HG02870 (cell line): ENCODE measurements at regions not wholly inside any gene's neighbourhood (a gene's known extent, or its start where the extent isn't known, plus 50 kb on each side); places are given as distances from the start of the nearest gene placed in this dataset.

Experiments used
- ATAC-seq: cut with Tn5 transposase; IDR thresholded peaks from one replicate; pipeline ENCODE4 v1.9.1; 2021; ENCODE audit warnings: mild to moderate bottlenecking, moderate library complexity; ENCODE audit not compliant: unreplicated experiment

GRCh38 chr13:74045583-74045982, 88.6 kb downstream of the KLF12 start:
- ATAC-seq, result no peak

GRCh38 chr13:74043237-74043636, 91.0 kb downstream of the KLF12 start:
- no peak for ATAC-seq

DNA sequence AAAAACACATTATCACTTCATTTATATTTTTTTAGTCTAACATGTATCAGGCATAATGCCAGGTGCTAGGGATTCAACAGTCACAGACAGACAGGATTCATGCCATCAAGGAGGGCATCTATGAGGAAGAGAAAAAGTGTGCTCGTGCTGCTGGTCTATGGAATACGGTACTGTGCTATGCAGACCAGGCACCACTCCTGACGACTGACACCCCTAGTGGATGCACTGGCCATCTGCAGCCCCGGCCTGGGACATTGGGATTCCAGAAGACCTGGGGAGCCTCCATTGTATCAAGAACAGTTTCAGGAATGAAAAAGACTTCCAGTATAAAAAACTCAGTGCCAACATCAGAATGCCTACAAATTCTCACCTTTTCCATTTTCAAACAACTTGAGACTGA, 94.0 kb downstream of the KLF12 start:
- ATAC-seq, result peak; percentile 90

- no peak for ATAC-seq
Observed at GRCh38 chr13:74039667-74040066, 94.5 kb downstream of the KLF12 start.

DNA sequence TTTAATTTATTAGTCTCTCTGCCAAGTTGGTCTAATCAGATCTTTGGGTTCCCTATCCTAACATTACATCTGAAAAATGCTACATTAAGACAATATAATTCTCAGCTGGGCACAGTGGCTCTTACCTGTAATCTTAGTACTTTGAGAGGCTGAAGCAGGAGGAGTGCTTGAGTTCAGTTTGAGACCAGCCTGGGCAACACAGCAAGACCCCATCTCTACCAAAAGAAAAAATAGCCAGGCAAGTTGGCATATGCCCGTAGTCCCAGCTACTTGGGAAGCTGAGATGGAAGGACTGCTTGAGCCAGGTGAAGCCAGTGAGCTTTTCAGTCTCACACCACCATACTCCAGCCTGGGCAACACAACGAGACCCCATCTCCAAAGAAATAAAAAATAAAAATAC, 95.0 kb downstream of the KLF12 start:
- ATAC-seq, result no peak

DNA sequence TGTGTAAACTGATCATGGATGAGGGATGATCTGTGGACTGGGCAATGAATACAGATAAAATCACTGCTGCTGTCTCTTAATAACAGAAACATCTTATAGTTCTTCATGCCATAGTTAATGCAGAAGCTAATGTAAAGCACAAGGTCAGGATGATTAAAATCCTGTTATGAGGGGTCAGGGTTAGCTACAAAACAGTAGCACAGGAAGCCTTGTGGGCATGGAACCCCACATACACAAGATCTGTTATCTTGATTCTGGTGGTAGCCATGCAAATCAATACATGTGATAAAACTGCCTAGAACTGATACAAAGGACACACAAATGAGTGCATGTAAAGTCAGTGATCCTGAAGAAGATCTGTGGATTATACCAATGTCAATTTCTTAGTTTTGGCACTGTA, 96.4 kb downstream of the KLF12 start:
- no peak for ATAC-seq

- no peak for ATAC-seq
Observed at GRCh38 chr13:74036373-74036772, 97.8 kb downstream of the KLF12 start.

DNA sequence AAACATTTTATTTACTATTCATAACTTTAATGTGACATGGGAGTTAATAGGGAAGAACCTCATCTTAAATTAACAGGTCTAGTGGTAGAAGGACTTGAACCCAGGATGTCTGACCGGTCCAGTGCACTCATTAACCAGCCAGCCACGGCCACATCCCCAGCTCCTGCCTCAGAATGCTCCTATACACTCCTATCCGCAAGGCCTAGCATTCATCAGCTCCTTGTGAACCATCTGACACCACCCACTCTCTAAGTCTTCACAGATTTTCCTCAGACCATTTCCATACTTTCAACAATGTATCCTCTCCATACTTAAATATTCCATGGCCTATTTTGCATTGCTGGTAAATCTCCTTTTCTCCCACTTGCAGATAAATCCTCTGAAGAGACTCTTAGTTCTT, 98.3 kb downstream of the KLF12 start:
- ATAC-seq, result no peak

- ATAC-seq, result no peak
Observed at GRCh38 chr13:74032325-74032724, 101.9 kb downstream of the KLF12 start.

DNA sequence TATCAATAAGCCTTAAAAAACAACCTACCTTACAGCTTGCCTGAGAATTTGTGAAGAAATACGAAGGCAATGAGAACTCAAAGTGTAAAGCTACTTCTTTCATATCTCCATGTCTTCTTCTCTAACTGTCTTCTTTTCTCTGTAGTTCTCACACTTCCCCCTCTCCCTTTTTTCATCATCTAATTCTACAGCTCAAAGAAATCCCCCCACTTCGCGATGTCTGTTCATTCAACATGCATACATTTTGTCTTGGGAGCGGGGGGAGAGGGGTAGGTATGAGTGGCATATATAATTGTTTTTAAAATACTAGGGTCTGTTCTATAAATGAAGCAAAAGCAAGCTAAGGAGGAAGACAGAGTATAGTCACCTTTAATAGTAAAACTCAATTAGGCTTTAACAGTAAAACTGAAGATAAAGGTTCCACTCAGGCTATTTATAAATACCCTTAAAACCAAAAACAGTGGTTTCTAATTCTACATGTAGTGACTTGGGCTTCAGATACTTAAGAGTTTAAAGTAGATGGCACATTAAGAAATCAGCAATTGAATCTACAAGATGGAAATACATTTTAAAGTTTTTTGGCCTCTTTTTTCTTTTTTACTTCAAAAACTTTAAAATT, 106.9 kb downstream of the KLF12 start:
- peak; percentile 41 for ATAC-seq

GRCh38 chr13:74026753-74027152, 107.5 kb downstream of the KLF12 start:
- peak; percentile 84 for ATAC-seq

- peak; percentile 40 for ATAC-seq
Observed at GRCh38 chr13:74025369-74025768, 108.8 kb downstream of the KLF12 start.

DNA sequence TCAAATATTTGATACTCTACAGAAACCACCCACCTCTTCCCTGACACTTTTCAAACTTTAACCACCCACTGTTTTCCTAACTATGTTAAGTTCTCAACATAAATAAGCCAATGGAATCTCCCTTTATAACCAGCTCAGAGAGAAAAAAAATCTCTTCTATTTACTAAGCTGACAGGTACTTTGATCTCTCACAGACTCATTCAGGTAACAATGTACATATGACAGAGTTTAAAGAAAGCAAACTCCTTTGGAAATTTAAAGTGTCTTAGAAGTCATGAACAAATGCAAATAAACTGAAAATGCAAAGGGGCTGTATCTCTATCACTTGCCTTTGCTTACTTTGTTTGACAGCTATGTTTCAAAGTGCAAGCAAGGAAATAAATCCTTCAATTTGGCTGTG, 109.3 kb downstream of the KLF12 start:
- no peak for ATAC-seq

DNA sequence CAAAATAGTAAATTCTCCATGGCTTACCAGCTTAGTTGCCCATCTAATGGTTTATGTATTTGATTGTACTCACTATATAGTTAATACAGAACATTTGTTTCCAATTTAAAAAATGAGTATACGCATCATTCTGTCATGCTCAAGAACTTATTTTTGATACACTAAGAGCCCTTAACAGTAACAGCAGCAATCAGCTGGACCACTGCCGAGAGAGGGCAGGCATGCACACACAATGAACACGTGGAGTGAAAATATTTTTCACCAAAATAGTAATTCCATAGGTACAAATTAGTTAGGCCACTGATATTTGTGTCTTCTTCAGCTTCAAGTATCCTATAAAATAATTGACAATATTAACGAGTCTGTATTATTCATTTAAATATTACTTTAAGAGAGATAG, 109.9 kb downstream of the KLF12 start:
- ATAC-seq, result no peak

DNA sequence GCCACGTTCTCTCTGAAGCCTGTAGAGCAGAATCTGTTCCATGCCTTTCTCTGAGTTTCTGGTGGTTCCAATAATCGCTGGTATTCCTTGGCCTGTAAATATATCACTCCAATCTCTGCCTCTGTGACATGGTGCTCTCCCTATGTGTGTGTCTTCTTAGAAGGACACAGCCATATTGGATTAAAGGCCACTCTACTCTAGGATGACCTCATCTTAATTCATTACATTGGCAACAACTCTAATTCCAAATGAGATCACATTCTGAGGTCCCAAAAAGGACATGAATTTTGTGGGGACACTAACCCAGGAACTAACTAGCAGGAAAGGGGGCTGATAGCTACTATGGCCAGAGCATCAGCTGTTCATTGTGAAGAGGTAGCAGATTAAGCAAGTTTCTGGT, 110.7 kb downstream of the KLF12 start:
- ATAC-seq, result no peak

GRCh38 chr13:74021505-74021904, 112.7 kb downstream of the KLF12 start:
- no peak for ATAC-seq

DNA sequence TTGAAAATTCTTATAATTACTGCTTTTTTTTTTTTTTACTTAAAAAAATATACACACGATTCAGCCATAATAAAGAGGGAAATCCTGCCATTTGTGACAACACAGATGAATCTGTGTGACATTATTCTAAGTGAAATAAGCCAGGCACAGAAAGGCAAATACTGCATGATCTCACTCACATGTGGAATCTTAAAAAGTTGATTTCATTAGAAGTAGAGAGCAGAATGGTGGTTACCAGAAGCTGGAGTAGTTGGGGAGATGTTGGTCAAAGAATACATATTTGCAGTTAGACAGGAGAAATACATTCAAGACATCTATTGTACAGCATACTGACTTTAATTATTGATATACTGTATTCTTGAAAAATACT, 116.2 kb downstream of the KLF12 start:
- no peak for ATAC-seq

GRCh38 chr13:74017301-74018061, 116.7 kb downstream of the KLF12 start:
- ATAC-seq, result peak; percentile 43

- ATAC-seq, result peak; percentile 54
Observed at GRCh38 chr13:74015137-74015536, 119.1 kb downstream of the KLF12 start.

- ATAC-seq, result no peak
Observed at GRCh38 chr13:74009100-74009668, 125.0 kb downstream of the KLF12 start.

DNA sequence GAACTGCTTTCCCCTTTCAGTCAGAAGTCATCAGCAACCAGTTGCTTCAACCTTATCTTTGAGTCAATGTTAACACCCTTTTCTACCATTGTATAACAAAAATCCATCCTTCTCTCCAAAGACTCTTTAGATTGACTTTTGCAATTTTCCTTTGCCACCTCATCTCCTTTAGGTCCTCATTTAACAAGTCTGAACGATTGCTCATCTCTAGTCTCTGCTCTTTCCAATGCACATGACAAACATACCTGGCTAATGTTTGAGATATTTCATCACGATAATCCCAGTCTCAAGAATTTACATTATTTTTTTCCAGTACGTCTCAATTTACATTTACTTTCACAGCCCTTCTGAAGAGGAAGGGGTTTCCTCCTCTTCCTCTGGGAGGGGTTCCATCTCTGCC, 127.5 kb downstream of the KLF12 start:
- no peak for ATAC-seq
